ENCODE measurements at regions not wholly inside any gene's neighbourhood (a gene's known extent, or its start where the extent isn't known, plus 50 kb on each side); places are given as distances from the start of the nearest gene placed in this dataset.

DNA sequence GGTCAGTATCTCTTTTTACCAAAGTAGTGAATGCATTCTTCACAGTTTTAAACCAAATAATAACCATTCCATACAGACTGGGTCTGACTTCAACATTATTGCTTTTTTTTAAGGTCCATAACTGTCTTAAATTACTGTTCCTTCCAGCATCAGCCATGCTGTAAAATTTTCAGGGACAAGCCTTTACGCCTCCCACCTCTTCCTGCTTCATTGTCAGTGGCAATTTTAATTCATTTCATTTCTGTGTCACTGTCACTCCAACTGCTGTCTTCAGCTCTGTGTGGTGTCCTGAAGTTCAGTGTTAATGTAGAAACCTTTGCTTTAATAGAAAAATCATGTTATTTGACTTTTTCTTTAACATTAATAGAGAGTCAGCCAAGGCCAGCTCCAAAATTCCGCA lies 365.6 kb upstream of the PTBP2 start (continued):
- TF ChIP-seq NFYB (IDR thresholded peaks at IDR 0.05; ENCODE audit: extremely low read depth, insufficient read length), result no peak
- TF ChIP-seq, protein P1, sequence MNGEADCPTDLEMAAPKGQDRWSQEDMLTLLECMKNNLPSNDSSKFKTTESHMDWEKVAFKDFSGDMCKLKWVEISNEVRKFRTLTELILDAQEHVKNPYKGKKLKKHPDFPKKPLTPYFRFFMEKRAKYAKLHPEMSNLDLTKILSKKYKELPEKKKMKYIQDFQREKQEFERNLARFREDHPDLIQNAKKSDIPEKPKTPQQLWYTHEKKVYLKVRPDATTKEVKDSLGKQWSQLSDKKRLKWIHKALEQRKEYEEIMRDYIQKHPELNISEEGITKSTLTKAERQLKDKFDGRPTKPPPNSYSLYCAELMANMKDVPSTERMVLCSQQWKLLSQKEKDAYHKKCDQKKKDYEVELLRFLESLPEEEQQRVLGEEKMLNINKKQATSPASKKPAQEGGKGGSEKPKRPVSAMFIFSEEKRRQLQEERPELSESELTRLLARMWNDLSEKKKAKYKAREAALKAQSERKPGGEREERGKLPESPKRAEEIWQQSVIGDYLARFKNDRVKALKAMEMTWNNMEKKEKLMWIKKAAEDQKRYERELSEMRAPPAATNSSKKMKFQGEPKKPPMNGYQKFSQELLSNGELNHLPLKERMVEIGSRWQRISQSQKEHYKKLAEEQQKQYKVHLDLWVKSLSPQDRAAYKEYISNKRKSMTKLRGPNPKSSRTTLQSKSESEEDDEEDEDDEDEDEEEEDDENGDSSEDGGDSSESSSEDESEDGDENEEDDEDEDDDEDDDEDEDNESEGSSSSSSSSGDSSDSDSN (IDR thresholded peaks at IDR 0.05; ENCODE audit: borderline replicate concordance in 1 of 2, low read depth in 2 of 2, low read length in 2 of 2), result no peak

DNA sequence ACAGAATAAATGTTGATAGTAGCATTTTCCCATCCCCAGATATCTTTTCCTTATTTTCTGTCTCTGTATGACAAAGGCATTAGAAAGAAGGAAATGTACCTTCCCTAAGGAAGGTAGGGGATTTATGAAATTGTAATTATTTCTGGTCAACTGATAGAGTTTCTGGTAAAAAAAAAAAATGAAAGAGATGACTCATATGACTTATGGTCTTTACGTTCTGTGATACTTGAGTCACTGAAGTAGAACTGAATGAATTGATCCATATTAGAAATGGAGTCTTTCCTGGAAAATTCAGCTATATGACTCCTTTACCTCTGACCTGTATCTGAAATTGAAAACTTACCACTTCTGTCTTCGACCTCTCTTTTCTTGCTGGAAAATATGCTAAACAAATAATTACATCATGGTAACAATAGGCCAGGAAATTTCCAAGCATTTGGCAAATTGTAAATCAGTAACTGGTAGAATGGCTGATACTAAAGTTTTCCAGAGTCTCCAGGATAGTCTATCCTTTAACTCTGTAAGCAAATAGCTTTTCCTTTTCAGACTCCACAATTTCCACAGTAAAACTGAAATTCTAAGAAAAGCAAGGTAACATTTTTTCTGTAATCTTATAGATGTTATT lies 364.3 kb upstream of the PTBP2 start:
- DNase-seq (ENCODE audit: extremely low read depth in 1 of 4, low spot score in 3 of 4), result no peak
- ATAC-seq, result no peak
- Histone ChIP-seq H2AFZ (ENCODE audit: low read depth, low read length) (no peak overlapping the region), H3K9ac (ENCODE audit: insufficient read depth in 1 of 2, low read depth in 2 of 2, low read length in 2 of 2) (no peak overlapping the region), H3K9me3 (replicated peaks; ENCODE audit: control insufficient read depth, insufficient read depth, low read depth, low read length) (no peaks in the 10 kb centered on the region), H3K79me2 (ENCODE audit: control insufficient read depth, insufficient read depth, low read length) (no peaks in the 10 kb centered on the region), H3K36me3 (ENCODE audit: control insufficient read depth, insufficient read depth, low read length) (no peaks in the 10 kb centered on the region), H3K27ac (ENCODE audit: extremely low read depth, low read depth, low read length) (no peak overlapping the region), H3K4me1 (replicated peaks in 1 of 2; ENCODE audit: control insufficient read depth in 2 of 2, insufficient read depth in 2 of 2, low read length in 2 of 2) (no peaks in the 10 kb centered on the region), H4K20me1 (replicated peaks; ENCODE audit: control insufficient read depth, insufficient read depth, low read length) (no peaks in the 10 kb centered on the region), H3K27me3 (ENCODE audit: control insufficient read depth in 2 of 2, insufficient read depth in 2 of 2, low read length in 2 of 2) (no peaks in the 10 kb centered on the region), H3K4me3 (no peak overlapping the region), H3K4me2 (ENCODE audit: insufficient read depth, low read length) (no peak overlapping the region), H3K9me1 (ENCODE audit: control insufficient read depth, insufficient read depth, low read length) (no peaks in the 10 kb centered on the region)
- ChIA-PET CTCF (ENCODE audit: low intra/inter-chr PET ratio) (no interaction called here), POLR2A (no interaction called here)
- BruUV-seq (replicated peaks), result no TSS peak
- in situ Hi-C loops (cut with MboI), result no loop called here
- FAIRE-seq, result no peak
- WGBS (ENCODE audit: insufficient coverage, low coverage, missing lambda C conversion rate), result 0% methylated on average over 2 of the region's 2 CpGs
- intact Hi-C loops (cut with micrococcal nuclease), result no loop called here
- TF ChIP-seq STAT6 (CRISPR knock-in tag; IDR thresholded peaks at IDR 0.05) (no peak), NFE2 (IDR thresholded peaks at IDR 0.05; ENCODE audit: low read depth) (no peak), FOXK2 (conservative IDR thresholded peaks at IDR 0.05 in 1 of 2, IDR thresholded peaks at IDR 0.05 in 1 of 2; ENCODE audit: low read depth in 2 of 2) (no peak)
